ENCODE measurements at regions not wholly inside any gene's neighbourhood (a gene's known extent, or its start where the extent isn't known, plus 50 kb on each side); places are given as distances from the start of the nearest gene placed in this dataset.

DNA sequence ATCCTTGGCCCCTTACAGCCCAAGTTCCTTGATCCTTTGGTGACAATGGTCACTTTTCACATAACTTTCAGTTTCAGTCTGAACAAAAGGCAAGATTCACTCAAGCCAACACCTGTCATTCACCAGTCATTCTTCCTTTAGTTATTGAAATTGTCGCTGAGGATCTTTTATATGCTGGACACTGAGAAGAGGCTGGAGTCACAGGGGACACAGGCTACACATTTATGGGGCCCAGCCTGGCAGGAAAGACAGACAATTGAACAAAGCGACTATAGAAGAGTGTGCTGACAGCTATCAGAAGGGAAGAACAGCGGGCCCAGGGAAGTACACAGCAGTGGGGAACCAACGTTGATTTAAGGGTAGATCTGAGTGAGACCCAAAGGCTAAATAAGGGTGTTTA lies 69.8 kb upstream of the PROK2 start:
- FAIRE-seq (no peak), DNase-seq (ENCODE audit: low read depth in 1 of 2, low spot score in 2 of 2) (no peak)
- no peak overlapping the region for H3K9ac ChIP-seq (replicated peaks in 1 of 4; ENCODE audit: extremely low read depth in 1 of 4, low read depth in 3 of 4, low read length in 3 of 4)
- no peak overlapping the region for H2BK5ac ChIP-seq (ENCODE audit: low read depth, low read length)
- no peaks in the 10 kb centered on the region for H3K9me3 ChIP-seq (ENCODE audit: insufficient read depth in 2 of 2, low read depth in 1 of 2, low read length in 1 of 2)
- H3K56ac ChIP-seq (replicated peaks; ENCODE audit: insufficient read length, low read depth, low read length): no peak overlapping the region
- H4K5ac ChIP-seq (ENCODE audit: insufficient read length, low read depth, low read length): no peak overlapping the region
- H3K4me3 ChIP-seq (ENCODE audit: extremely low read depth in 1 of 4, insufficient read depth in 2 of 4, low read depth in 3 of 4, low read length in 4 of 4): no peak overlapping the region
- no peaks in the 10 kb centered on the region for H3K79me2 ChIP-seq (ENCODE audit: control insufficient read depth in 1 of 2, insufficient read depth in 2 of 2, low read length in 2 of 2)
- no peaks in the 10 kb centered on the region for H3K79me1 ChIP-seq (ENCODE audit: low read depth, low read length)
- H4K8ac ChIP-seq (ENCODE audit: extremely low read depth, insufficient read depth, low read length): no peak overlapping the region
- H3K4ac ChIP-seq (replicated peaks; ENCODE audit: insufficient read length, low read depth, low read length): no peak overlapping the region
- no peak overlapping the region for H2AFZ ChIP-seq (ENCODE audit: low read length)
- WGBS, 2 experiments (ENCODE audit: extremely low coverage in 1 of 2, insufficient coverage in 1 of 2, insufficient read length in 1 of 2, insufficient replicate concordance in 2 of 2, low coverage in 1 of 2, low lambda C conversion rate in 2 of 2, missing lambda C conversion rate in 1 of 2): 88% methylated on average over 4 of the region's 4 CpGs; no CpG with 5 or more reads in 1 of the 2 experiments
- H3K4me2 ChIP-seq (ENCODE audit: insufficient read depth in 1 of 2, low read depth in 2 of 2, low read length in 2 of 2): no peak overlapping the region
- H2AK5ac ChIP-seq (ENCODE audit: low read depth, low read length): no peak overlapping the region
- H2BK20ac ChIP-seq (ENCODE audit: low read length): no peak overlapping the region
- no peak overlapping the region for H3K27ac ChIP-seq (ENCODE audit: low read depth, low read length)
- H2BK15ac ChIP-seq (ENCODE audit: low read length): no peak overlapping the region
- ChIA-PET POLR2A (ENCODE audit: partially characterized antibody) (no interaction called here), CTCF (ENCODE audit: partially characterized antibody) (interaction anchor here (0.6 to 1.0 kb wide), 2 partner anchors 21 to 121 kb away, joined by 3 read pairs; no protein-coding TSS in a partner anchor)
- no peaks in the 10 kb centered on the region for H3K27me3 ChIP-seq (replicated peaks in 1 of 4; ENCODE audit: control insufficient read depth in 3 of 4, extremely low read depth in 1 of 4, insufficient read depth in 3 of 4, low read length in 3 of 4)
- H3K23ac ChIP-seq (ENCODE audit: insufficient read length): no peak overlapping the region
- no peaks in the 10 kb centered on the region for H3K36me3 ChIP-seq (ENCODE audit: control insufficient read depth in 2 of 4, insufficient read depth in 4 of 4, low read length in 3 of 4)
- H3K4me1 ChIP-seq (replicated peaks in 1 of 4; ENCODE audit: control insufficient read depth in 3 of 4, insufficient read depth in 4 of 4, low read length in 3 of 4): peaks cover 0 to 7% (median 4%) of the 10 kb centered on the region in 4 experiments; a peak in 5 of 7 replicates
- no peak overlapping the region for H2BK12ac ChIP-seq (ENCODE audit: low read depth, low read length)
- H3K23me2 ChIP-seq (ENCODE audit: low read depth, low read length): no peaks in the 10 kb centered on the region
- H3K18ac ChIP-seq (ENCODE audit: extremely low read depth, low read length): no peak overlapping the region
- H2BK120ac ChIP-seq (replicated peaks; ENCODE audit: low read depth, low read length): no peak overlapping the region
- no peak overlapping the region for H4K91ac ChIP-seq (replicated peaks; ENCODE audit: insufficient read length, low read length)
- no peaks in the 10 kb centered on the region for H4K20me1 ChIP-seq (replicated peaks in 1 of 2; ENCODE audit: control insufficient read depth in 1 of 2, insufficient read depth in 2 of 2, low read length in 2 of 2)
- TF ChIP-seq SP2 (IDR thresholded peaks at IDR 0.05; ENCODE audit: low read length) (no peak), SP1 (IDR thresholded peaks at IDR 0.05; ENCODE audit: low read depth, low read length) (no peak), HDAC2 (IDR thresholded peaks at IDR 0.05; ENCODE audit: borderline replicate concordance in 1 of 2, low read depth in 2 of 2, low read length in 2 of 2) (no peak), JUND (IDR thresholded peaks at IDR 0.05; ENCODE audit: low read length) (no peak), NRF1 (IDR thresholded peaks at IDR 0.05; ENCODE audit: low read depth, low read length) (no peak), FOSL1 (IDR thresholded peaks at IDR 0.05; ENCODE audit: insufficient read depth, low read depth, low read length) (no peak), JUN (IDR thresholded peaks at IDR 0.05; ENCODE audit: low read depth, low read length) (no peak), SIN3A (conservative IDR thresholded peaks at IDR 0.05 in 1 of 2, IDR thresholded peaks at IDR 0.05 in 1 of 2; ENCODE audit: low read depth in 1 of 2, low read length in 2 of 2) (no peak), KDM4A (IDR thresholded peaks at IDR 0.05; ENCODE audit: low read depth, low read length, severe bottlenecking) (no peak)
- TF ChIP-seq, protein P1, sequence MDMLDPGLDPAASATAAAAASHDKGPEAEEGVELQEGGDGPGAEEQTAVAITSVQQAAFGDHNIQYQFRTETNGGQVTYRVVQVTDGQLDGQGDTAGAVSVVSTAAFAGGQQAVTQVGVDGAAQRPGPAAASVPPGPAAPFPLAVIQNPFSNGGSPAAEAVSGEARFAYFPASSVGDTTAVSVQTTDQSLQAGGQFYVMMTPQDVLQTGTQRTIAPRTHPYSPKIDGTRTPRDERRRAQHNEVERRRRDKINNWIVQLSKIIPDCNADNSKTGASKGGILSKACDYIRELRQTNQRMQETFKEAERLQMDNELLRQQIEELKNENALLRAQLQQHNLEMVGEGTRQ (IDR thresholded peaks at IDR 0.05; ENCODE audit: low read length): no peak
- TF ChIP-seq, protein P2, sequence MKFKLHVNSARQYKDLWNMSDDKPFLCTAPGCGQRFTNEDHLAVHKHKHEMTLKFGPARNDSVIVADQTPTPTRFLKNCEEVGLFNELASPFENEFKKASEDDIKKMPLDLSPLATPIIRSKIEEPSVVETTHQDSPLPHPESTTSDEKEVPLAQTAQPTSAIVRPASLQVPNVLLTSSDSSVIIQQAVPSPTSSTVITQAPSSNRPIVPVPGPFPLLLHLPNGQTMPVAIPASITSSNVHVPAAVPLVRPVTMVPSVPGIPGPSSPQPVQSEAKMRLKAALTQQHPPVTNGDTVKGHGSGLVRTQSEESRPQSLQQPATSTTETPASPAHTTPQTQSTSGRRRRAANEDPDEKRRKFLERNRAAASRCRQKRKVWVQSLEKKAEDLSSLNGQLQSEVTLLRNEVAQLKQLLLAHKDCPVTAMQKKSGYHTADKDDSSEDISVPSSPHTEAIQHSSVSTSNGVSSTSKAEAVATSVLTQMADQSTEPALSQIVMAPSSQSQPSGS (IDR thresholded peaks at IDR 0.05; ENCODE audit: low read length): no peak
- H3K14ac ChIP-seq (ENCODE audit: insufficient read length): no peak overlapping the region

Data from H1 (cell line).